ENCODE measurements at regions not wholly inside any gene's neighbourhood (a gene's known extent, or its start where the extent isn't known, plus 50 kb on each side); places are given as distances from the start of the nearest gene placed in this dataset.

DNA sequence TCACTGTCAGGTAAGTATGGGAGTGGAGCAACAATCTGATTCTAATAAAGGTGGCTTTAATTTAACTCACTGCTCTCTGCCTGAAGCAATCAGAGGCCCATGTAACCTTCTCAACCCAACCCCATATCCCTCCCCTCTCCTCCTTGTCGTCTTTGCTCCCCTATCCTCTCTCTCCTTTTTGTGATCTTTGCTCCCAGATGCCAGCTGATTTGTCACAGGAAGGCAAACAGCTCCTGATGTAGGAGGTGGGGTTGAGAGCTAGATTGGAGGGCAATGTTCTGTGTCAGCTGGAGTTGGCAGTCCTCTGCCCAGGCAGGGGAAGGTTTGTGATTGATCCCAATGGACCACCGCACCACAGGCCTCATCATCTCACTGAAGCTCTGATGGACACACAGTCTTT is 101.4 kb upstream of the PIK3CG start:
- TF ChIP-seq, protein P1, sequence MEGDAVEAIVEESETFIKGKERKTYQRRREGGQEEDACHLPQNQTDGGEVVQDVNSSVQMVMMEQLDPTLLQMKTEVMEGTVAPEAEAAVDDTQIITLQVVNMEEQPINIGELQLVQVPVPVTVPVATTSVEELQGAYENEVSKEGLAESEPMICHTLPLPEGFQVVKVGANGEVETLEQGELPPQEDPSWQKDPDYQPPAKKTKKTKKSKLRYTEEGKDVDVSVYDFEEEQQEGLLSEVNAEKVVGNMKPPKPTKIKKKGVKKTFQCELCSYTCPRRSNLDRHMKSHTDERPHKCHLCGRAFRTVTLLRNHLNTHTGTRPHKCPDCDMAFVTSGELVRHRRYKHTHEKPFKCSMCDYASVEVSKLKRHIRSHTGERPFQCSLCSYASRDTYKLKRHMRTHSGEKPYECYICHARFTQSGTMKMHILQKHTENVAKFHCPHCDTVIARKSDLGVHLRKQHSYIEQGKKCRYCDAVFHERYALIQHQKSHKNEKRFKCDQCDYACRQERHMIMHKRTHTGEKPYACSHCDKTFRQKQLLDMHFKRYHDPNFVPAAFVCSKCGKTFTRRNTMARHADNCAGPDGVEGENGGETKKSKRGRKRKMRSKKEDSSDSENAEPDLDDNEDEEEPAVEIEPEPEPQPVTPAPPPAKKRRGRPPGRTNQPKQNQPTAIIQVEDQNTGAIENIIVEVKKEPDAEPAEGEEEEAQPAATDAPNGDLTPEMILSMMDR (IDR thresholded peaks at IDR 0.05; ENCODE audit: control insufficient read depth, extremely low read depth, insufficient read depth) = no peak
- DNase-seq (ENCODE audit: low read depth) = no peak
- H3K4me3 ChIP-seq (ENCODE audit: low read depth, low read length) = no peak overlapping the region

DNA sequence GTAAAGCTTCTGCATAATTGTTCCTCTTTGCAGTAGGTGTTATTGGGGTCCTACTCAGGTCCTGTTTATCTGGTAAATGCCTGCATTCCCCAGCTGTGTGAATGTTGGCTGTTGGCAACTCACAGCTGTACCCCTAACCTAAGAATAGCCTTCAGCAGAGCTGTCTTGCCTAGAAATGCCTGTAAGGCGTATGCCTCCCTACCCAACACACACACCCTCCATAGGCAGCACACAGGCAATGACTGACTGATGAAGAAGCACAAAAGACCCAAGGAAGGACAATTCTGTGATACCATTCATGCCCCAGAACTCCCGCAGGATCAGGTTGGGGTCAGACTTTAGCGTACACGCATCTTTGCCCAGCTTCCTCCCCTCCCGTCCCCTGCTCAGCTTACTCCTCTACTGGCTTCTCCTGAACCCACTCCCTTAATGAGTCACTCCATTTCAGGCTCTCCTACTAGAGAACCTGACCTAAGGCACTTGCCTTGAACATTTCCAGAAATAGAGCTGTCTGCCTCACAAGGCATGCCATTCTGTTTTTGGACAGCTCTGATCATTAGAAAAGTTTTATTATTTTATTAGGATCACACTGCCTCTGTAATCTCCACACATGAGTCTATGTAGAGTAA is 99.2 kb upstream of the PIK3CG start:
- TF ChIP-seq, protein P1 (IDR thresholded peaks at IDR 0.05; ENCODE audit: control insufficient read depth, extremely low read depth, insufficient read depth) = no peak
- H3K4me3 ChIP-seq (ENCODE audit: low read depth, low read length) = no peak overlapping the region
- DNase-seq (ENCODE audit: low read depth) = no peak

DNA sequence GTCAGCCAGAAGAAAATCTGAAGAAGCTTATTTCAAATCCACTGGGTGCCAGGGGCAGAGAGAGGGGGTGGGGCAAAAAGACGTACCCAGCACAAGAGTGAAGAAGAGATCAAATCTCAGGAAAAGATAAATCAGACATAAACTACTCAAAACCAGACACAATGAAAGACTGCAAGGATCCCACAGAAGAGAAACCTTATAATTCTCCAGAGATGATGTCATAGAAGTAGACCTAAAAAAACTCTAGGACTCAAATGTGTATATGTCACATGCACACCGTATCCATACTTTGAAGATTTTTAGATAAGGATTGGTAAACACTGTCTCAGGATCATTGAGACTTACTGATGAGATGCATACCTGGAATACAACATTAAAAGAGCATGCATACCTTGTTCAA is 98.5 kb upstream of the PIK3CG start:
- H3K4me3 ChIP-seq (ENCODE audit: low read depth, low read length) = no peak overlapping the region
- no peak for DNase-seq (ENCODE audit: low read depth)
- TF ChIP-seq, protein P1 (IDR thresholded peaks at IDR 0.05; ENCODE audit: control insufficient read depth, extremely low read depth, insufficient read depth) = no peak

DNA sequence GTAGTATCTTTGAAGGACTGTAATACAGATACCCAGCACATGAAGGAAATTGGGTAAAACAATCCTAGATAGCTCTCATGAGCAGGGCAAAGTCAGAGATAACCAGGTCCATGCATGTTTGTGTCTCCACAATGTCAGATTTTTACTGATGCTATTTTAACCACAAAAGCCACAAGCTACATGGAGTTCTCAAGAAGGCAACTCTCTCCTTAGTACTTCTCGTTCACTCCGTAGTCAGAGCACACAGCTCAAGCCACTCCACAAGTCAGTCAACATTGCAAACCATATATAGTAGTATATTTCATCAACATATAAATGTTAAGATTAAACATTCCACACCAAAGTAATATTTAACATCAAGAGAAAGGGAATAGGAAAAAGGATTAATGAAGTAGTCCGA is 98.0 kb upstream of the PIK3CG start:
- no peak for DNase-seq (ENCODE audit: low read depth)
- TF ChIP-seq, protein P1 (IDR thresholded peaks at IDR 0.05; ENCODE audit: control insufficient read depth, extremely low read depth, insufficient read depth) = no peak
- no peak overlapping the region for H3K4me3 ChIP-seq (ENCODE audit: low read depth, low read length)

DNA sequence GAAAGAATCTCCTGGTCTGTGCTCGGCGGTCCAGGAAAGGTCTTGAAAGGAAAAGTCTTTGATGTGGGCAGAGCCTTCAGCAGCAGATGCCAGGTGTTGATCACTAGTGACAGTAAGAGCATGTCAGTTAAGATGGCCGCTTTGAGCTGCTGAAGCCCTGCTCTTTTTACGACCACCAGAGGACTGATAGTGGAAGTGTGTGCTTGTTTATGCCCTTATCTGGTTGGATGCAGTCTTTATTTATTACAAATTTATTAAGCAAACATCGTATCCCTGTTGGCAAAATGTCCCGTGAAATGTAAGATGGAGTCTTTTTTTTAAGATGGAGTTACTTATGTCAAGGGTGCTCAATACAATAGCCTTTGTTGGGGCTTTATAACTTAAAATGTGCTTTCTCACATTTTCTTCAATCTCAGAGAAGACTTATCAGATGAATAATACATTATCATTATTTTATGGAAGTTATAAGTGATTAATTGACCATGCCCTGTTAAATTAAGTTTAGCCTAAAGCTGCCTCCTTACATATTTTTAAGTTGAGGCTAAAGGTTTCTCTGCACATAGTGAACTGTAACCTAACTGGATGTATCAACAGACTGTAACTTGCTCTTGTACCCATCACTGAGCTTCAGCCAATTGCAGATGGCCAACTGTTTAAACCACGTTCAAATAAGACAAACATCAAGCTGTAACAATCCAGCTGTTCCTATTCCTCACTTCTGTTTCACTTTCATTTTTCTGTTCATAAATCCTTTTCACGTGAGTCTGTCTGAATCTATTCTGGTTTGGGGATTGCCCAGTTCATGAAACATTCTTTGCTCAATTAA is 97.4 kb upstream of the PIK3CG start:
- DNase-seq (ENCODE audit: low read depth) = no peak
- TF ChIP-seq, protein P1 (IDR thresholded peaks at IDR 0.05; ENCODE audit: control insufficient read depth, extremely low read depth, insufficient read depth) = no peak
- no peak overlapping the region for H3K4me3 ChIP-seq (ENCODE audit: low read depth, low read length)

DNA sequence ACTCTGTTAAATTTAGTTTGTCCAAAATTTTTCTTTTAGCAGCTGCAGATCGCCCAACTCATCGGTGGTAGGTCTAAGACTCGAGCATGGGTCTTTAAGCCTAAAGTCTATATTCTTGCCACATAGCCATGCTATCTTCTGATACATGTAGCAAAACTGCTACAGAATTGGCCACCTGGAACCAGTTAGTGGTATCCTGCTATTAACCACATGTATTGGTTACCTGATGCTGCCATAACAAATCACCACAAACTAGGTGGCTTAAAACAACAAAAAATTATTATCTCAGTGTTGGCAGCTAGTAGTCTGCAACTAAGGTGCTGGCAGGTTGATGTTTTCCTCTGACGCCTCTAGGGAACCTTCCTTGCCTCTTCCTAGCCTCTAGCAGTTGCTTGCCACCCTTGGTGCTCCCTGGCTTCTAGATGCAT is 96.7 kb upstream of the PIK3CG start:
- no peak overlapping the region for H3K4me3 ChIP-seq (ENCODE audit: low read depth, low read length)
- no peak for DNase-seq (ENCODE audit: low read depth)
- TF ChIP-seq, protein P1 (IDR thresholded peaks at IDR 0.05; ENCODE audit: control insufficient read depth, extremely low read depth, insufficient read depth) = no peak
